Endometrium (tissue), 2 donors: ENCODE measurements at regions not wholly inside any gene's neighbourhood (a gene's known extent, or its start where the extent isn't known, plus 50 kb on each side); places are given as distances from the start of the nearest gene placed in this dataset.
"Not testable (repeated sequence)": the region's sequence is repeated elsewhere in the genome, so short reads cannot be mapped to it uniquely, and the experiment has no call there.

Source experiments
- FAIRE-seq: peaks from 2 replicates; lab custom pipeline; 2012; peaks lifted over from hg19 to GRCh38; lab: Jason Lieb, UNC
- donor health status: control.
- donor health status: control.

DNA sequence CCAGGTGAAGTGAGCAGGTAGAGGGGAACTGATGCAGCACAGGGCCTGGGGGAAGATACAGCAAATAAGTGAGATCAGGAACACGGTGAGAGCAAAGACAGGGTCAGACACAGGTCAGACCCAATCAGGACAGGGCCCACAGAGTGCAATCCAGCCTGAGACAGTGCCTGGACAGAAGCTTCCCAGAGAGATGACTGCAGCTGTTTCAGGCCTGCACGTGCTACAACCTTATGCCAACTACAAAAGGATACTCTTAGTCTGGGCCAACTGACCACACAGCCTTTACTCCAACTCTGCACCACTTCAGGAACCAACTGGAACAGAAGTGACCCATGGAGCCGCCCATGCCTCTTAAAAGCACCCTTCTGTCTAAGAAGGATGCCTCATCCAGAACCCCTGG lies 228.0 kb downstream of the TOMM20 start:
- FAIRE-seq, result no peak

DNA sequence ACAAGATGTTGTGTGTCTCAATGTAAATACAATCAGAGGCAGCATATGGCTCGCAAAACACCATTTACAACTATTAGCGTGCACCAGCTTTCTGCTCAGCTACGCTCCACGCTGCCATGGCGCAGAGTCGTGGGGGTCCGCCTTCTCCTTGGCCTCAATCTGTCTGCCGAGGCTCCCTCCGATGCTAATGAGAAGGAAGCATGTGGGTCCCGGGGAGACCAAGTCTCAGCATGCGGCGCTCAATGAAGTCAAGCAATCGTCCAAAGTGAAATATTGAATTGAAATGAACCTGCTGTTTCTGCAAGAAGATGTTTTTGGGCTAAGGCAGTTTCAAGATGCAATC lies 228.9 kb downstream of the TOMM20 start:
- no peak for FAIRE-seq

DNA sequence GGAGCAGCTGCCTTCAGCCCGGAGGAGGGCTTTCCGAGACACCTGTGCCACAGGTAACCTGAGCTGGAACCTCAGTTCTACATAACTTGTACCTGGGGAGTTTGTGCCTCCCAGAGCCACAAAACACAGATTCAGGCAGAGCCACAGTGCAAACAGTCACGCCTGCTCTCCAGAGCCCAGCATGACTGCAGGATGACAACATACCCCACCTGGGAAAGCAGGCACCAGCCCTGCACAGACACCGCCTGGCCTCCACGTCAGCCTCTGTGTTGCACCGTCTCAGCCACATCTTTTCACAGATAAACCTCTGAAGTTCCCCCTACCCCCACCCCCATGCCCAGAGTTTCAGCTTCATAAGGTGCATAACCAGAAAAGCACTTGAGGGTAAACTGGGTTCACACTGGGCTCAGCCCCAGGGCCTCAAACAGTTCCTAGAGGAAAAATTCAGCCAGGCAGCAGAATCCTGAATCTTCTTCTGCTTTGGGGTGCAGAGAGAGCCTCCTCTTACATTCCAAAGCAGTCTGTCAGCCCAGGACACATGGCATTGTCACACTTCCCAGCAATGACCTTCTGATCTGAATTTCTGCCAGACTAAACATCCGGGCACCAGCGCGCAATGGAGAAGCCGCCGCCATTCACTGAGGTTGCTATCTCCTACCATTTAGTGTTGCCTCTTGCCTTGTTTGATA lies 229.5 kb downstream of the TOMM20 start:
- FAIRE-seq, result no peak

DNA sequence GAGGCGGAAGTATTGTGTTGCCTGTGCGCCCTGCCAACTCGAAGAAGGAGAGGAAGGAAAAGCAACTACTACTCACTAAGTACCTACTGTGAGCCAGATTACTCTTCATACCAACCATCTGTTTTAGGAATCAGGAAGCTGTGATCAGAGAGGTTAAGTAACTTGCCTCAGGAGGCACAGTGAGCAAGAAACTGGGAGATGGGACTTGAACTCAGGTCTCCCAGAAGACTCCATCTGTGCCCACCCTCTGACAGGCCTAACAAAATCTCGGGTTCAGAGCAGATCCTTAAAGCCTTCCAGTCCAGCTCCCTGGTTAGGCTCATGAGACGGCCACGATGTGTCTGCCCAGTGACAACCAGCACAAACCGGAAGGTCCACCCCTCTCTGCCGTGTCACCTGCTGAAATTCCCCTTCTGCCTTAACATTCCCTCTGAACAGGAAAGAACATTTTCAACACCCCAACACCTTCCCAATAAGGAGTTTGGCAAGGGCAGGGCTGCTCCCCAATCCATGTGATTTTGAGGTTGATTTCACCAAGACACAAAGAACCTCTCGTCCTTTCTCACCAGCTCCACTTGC lies 230.1 kb downstream of the TOMM20 start:
- FAIRE-seq, result no peak

DNA sequence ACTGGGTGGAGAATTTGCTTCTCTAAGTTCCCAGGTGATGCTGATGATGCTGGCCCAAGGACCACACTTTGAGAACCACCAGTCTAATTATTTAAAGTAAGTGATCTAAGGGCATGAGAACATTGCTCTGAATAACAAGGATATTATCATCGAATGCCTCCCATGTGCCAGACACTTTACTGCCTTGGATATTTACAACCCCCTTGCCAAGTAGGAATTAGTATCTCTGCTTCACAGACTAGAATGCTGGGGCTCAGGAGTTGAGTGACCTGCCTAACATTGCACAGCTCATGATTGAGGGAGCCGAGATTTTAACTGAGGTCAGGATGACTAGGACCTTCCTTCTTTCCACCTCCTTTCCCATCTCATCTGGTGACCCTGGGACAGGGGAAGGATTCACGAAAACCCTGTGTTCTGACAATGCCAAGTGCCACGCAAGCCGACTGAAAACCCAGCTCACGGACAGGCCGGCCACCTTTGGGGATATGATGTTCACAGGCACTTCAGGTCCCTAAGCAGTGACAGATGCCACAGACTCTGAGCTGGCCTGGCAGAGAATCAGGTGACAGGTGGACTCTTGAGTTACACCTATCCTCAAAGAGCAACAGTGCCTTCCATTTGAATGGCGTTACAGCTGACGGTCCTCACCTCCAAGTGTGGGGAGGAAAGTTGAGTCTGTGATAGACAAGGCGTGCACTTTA lies 230.7 kb downstream of the TOMM20 start:
- FAIRE-seq, result no peak

DNA sequence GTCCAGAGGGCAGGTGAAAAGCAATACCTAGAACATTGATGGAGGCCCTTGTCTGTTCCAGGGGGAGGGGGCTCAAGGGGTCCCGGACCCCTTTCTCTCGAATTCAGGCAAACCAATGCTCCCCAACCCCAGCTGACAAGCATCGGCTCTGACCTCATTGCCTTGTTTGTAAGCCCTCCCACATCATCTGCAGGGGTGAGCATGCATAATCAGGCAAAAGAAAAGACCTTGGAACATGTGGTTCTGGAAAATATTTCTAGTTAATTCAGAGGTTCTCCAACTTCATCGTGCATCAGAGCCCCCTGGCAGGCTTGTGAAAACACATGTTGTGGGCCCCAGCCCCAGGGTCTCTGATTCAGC lies 231.3 kb downstream of the TOMM20 start:
- FAIRE-seq, result no peak

DNA sequence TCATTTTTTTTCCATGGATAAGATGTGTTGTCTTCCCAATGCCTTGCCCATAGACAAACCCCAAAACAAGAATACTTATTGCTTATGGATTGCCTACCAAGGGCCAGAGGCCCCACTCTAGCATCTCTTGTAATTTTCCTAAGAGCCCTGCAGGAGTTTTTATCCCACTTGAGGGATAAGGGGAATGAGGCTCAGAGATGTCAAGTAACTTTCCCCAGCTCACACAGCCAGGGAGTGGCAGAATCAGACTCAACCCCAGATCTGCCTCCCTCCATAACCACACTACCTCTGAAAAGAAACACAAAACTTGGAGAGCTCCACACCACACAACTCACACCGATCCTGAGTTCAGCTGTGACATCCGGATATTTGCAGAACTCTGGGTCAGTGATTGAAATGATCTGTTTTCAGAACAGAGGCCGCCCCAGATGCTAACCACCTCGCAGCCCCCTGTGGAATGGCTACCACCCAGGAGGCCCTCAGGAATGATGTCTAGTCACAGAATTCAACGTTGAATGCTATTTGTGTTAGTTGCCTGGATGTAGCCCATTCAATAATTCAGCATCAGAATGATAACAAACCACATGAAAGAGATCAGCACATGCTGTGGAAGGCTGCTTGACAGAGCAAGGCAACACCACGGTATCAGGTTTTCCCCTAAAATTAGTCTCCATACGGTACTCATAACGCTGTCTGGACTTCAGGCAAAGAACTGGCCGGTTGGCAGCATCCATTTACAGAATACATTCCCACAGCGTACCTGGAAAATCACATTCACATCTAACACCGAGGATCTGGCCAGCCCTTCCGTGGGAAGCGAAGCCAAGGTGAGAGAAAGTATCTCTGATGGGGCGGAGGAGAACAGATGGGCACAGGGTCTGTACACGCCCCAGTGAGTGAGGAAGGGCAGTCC lies 231.9 kb downstream of the TOMM20 start:
- FAIRE-seq, result no peak

DNA sequence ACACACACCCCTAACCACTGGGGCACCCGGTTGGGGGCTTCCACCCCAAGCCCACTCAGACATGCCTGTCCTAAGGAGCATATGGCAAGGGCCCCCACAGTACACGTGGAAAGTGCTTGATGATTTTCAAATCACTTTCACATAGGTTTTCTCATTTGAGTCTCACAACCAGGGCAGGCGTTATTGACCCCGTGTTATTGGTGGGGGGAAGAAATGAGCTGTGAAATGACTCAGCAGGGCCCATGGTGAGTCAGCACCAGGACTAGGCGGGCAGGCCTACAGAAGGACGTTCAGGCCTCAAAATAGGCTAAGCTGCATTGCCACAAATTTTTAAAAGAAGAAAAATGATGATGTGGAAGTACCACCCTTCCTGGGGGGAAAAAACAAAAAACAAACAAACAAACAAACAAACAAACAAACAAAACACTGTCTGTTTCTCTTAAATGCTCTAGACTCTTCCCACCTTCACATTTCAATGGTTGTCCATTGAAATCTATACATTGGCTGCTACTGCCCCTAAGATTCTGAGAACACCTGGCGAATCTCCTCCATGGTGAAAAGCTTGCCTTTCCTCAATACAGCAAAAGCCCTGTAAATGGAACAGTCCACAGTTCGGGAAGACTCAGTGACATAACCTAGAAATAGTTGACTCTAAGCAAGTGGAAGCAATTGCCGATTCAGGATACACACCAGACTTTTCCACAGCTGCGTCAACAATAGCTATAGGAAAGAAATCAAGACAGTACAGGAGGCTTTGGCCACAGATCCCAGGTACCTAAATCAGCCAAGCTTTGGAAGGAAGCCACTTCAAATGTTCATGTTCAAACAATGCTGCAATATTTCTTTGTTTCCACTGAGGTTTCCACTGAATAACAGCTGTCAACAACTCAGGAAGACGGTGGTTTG lies 234.7 kb downstream of the TOMM20 start:
- FAIRE-seq, result no peak

DNA sequence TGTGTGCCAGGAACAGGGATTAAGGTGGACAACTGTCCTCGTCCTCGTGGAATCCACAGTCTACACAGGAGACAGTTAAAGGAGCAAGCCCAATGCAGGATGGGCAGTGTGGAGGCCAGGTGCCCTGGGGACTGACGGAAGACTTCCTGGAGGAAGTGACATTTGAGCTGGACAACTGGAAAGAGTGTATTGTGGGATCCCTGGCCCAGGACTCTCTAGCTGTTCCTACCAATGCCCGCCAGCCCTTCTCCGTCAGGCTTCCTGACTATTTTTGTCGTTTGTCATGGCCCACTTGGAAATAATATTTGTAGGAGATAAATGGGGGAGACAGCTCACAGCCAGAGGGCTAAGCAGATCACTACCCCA lies 235.3 kb downstream of the TOMM20 start:
- FAIRE-seq, result no peak

DNA sequence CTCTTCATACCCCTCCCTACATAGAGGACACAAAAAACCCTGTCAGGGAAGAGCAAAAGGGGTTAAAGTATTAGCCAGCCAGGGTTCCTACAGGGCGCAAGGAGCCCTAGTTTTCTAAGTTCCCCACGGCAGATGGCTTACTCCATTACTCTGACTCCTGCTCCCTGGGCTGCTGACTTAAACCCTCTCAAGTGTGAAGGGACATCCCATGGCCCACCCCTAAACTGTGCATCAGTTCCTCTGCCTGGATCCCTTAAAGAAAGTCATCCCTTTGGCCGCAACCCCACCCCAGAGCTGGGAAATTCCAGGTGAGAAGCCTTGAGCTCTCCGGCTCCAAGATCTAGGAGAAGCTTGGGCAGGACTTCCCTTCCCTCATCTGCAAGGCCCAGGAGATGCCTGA lies 236.0 kb downstream of the TOMM20 start:
- no peak for FAIRE-seq

DNA sequence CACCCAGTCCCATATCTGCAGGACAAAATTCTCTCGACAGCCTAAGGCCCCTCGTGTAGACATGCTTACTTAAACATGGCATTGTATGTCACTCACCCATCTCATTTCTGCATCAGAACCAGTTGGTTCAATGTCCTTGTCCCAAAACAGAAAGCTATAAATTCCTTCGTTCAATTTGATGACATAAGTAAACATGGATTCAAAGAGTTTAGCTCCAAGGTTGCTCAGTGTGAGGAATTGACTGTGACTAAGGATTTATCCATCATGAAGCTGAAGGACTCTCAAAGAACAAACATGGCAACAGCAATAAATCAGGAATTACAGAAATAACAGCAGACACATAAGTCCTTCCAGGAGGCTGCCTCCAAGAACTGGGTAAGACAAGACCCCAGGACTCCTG lies 237.2 kb downstream of the TOMM20 start:
- no peak for FAIRE-seq

DNA sequence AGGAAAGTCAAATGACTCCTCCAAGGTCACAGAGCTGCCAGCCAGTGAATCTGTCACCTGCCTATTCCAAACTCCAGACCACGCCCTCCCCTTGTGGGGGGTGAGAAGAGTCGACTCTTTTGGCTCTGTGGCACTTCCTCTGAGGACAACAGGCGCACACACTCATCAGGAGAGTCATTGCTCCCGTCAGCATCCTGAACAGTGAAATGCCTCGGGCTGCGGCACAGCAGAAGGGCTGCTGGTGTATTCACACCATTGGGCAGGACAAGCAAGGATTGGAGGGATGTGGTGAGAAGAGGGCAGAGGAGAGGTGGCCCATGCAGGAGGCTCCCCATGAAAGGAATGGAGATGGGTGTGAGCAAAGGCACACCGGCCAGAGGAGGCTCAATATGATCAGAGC lies 239.0 kb downstream of the TOMM20 start:
- FAIRE-seq, result no peak

DNA sequence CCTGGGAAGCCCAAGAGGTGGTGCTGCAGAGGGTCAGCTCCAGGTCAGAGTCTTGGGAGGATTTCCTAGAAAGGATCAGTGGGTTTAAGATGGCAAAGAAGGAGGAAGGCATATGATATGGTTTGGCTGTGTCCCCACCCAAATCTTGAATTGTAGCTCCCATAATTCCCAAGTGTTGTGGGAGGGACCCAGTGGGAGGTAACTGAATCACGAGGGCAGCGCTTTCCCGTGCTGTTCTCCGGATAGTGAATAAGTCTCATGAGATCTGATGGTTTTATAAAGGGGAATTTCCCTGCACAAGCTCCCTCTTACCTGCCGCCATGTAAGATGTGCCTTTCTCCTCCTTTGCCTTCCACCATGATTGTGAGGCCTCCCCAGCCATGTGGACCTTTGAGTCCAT lies 240.4 kb downstream of the TOMM20 start:
- FAIRE-seq, result not testable (repeated sequence)

DNA sequence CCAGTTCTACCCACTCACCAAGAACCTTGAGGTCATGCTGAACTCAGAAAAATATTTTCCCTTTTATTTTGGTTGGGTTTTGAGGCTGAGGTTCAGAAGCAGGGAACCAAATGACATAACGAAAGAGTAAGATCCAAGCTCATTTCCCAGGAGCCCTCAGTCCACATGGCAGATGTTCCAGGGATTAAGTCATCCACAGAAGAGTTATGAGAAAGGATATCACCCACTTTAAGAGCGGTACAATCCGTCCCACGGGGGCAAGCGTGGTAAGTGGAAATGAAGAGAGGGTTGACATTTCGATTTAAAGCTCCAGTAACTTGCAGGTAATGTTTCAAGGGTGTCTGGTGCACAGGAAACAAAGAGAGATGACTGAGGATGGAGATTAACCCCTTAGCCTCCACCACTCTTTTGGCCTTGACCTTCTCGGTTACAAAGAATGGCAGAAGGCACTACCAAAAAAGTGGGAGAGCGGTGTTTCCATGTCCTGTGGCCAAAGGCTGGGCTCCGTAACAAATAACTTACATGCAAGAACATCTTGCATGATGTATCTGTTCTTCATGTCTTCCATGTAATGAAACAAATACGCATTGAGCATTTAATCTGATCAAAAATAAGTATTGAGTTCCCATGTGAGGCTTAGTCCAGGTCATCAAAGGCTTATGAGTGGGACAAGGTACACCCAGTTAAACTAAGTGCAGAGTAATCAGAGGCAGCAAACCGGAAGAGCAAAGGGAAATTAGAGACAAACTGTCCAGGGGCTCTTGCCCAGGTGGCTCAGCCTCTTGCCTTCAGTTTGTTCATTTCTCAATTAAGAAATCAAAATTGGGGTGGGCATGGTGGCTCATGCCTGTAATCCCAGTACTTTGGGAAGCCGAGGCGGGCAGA lies 241.4 kb downstream of the TOMM20 start:
- no peak for FAIRE-seq

DNA sequence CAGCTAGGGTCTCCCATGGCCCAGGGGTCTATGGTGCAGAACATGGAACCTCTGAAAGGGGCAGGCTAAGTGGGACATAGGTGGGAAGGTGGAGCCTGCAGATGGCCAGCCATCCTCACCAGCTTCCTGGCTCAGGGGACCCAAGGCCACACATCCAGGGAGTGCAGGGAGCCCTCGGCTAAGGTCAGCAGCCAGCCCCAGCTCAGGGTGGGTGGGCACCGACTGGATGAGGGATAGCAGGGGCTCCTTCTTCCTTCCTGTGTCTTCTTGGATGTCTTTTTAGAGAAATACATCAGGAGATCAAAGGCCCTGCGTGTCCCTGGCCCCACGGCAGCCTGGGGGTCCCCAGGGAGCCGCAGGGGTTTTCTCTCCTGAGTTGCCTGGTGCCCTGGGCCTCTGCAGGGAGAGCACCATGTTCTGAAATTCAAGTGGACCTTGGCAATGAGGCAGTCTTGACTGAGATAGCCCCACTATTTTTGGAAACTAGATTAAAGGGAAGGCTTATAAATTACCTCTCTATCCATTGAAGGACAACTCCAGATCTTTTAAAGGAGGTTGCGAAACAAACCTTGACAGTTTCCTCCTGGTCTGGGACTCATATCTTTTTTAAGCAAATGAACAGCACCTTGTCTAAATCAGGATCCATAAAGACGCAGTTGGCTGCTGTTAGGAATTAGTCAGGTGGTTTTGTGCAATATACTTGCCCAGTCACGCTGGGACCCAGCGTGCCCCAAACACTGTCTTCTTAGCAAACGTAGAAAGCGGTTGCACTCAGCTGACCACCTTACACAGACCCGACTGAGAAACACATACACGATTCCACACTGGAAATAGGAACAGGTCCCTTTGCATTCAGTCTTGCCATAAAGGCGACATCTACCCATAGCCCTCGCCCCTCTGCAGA lies 242.3 kb downstream of the TOMM20 start:
- FAIRE-seq, result no peak

DNA sequence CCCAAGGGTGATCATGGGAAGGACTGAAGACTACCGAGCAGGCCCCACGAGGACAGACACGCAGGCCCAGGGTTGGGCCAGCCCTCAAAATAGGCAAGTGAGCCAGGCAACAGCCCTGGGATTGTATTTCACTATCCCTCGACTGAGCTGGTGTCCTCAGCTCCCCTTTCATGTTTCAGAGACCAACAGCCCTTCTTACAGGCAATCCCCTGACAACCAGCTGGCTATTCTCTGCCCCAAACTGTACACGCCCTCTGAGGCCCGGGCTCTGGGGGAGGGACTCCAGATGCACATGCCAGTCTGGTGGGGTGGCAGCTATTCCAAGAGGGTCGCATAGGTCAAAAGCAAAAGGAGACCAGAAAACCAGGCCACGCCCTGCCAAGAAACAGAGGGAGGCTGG lies 243.0 kb downstream of the TOMM20 start:
- FAIRE-seq, result no peak

DNA sequence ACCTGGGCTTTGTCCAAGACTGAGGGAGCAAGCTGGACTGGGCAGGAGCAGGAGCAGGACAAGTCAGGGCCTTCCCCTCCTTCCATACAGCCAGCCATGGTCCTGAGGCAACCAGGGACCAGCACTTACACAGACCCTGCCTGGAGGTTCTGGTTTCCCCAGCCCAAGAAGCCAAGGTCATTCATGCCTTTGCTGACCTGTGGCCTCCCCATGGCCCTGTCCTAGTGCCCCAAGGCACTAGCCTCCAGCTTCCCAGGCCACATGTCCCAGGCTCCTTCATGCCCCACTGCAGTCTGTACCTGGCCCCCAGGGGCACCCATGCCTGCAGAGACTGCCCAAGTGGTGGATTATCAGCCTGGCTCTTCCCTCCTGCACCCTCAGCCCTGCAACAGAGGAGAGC lies 243.9 kb downstream of the TOMM20 start:
- FAIRE-seq, result no peak

DNA sequence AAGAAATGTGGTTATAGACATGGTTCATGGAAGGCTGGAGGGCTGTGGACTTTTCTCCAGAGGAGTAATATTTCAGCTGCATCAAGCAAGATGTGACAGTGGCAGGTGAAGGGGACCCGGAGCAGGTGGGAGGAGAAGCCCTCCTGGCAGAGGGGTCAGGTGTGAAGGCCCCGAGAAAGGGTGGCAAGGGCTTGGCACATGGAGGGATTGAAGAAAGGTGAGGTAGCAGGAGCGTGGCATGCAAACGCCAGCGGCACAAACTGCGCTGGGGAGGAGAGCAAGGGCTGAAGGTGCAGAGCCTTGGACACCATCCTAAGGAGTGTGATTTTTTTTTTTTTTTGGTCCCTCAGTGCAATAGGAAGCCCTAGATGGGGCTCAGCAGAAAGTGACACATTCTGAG lies 244.6 kb downstream of the TOMM20 start:
- FAIRE-seq, result no peak

DNA sequence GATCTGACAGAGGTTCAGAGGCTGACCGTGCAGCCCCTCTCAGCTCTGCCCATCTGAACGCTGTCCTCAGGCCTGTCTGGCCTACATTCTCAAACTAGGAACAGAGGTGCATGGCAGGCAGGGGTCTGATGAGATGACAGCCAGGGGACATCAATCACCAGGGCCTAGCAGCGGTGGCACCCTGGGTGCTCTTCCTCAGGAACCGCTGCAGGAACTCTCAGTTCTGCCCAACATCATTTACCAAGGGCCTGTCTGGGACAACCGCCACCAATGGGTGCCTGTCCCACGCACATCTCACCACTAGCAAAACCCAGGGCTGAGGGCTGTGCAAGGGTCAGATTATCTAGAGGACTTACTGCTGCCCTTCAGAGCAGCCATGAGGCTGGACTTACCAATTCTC lies 245.7 kb downstream of the TOMM20 start:
- no peak for FAIRE-seq
